Fibroblast of villous mesenchyme (primary cell): ENCODE measurements at regions not wholly inside any gene's neighbourhood (a gene's known extent, or its start where the extent isn't known, plus 50 kb on each side); places are given as distances from the start of the nearest gene placed in this dataset.
"Not testable (repeated sequence)": the region's sequence is repeated elsewhere in the genome, so short reads cannot be mapped to it uniquely, and the experiment has no call there.

ENCODE experiments used
- DNase-seq: peaks from one replicate; pipeline ENCODE4 v3.0.0-alpha.2; 2010; ENCODE audit warnings: low read depth
- H3K4me3 ChIP-seq: 2 replicates; pipeline ENCODE4 v1.5.1; 2011; ENCODE audit warnings: low read depth, mild to moderate bottlenecking, low read length
- CTCF ChIP-seq: IDR thresholded peaks from 2 replicates; pipeline ENCODE4 v1.5.1; 2012; ENCODE audit warnings: low read depth, mild to moderate bottlenecking, low read length; ENCODE audit not compliant: insufficient read depth

GRCh38 chr6:141957271-141957670 is 175.5 kb upstream of the GJE1 start:
- no peak for TF ChIP-seq CTCF
- no peak overlapping the region for H3K4me3 ChIP-seq
- no peak for DNase-seq

- no peak for TF ChIP-seq CTCF
- no peak for DNase-seq
- H3K4me3 ChIP-seq: no peak overlapping the region
Observed at GRCh38 chr6:141956868-141957267, 175.9 kb upstream of the GJE1 start.

GRCh38 chr6:141956046-141956761 is 176.5 kb upstream of the GJE1 start:
- DNase-seq: peak; percentile 7
- H3K4me3 ChIP-seq: no peak overlapping the region
- no peak for TF ChIP-seq CTCF

GRCh38 chr6:141953072-141953471 is 179.7 kb upstream of the GJE1 start:
- TF ChIP-seq CTCF: no peak
- H3K4me3 ChIP-seq: no peak overlapping the region
- DNase-seq: no peak

- peak; percentile 31 for DNase-seq
- H3K4me3 ChIP-seq: no peak overlapping the region
- TF ChIP-seq CTCF: no peak
Observed at GRCh38 chr6:141946502-141946901, 186.2 kb upstream of the GJE1 start.

- H3K4me3 ChIP-seq: no peak overlapping the region
- TF ChIP-seq CTCF: no peak
- no peak for DNase-seq
Observed at GRCh38 chr6:141938664-141939063, 194.1 kb upstream of the GJE1 start.

- TF ChIP-seq CTCF: no peak
- no peak for DNase-seq
- H3K4me3 ChIP-seq: no peak overlapping the region
Observed at GRCh38 chr6:141932685-141933084, 200.0 kb upstream of the GJE1 start.

- not testable (repeated sequence) for DNase-seq, H3K4me3 ChIP-seq
Observed at GRCh38 chr6:141926200-141926900, 206.4 kb upstream of the GJE1 start.
